HG03565 (cell line): ENCODE measurements at regions not wholly inside any gene's neighbourhood (a gene's known extent, or its start where the extent isn't known, plus 50 kb on each side); places are given as distances from the start of the nearest gene placed in this dataset.
"Not testable (repeated sequence)": the region's sequence is repeated elsewhere in the genome, so short reads cannot be mapped to it uniquely, and the experiment has no call there.

ENCODE experiments used
- ATAC-seq: cut with Tn5 transposase; IDR thresholded peaks from one replicate; pipeline ENCODE4 v1.9.1; 2021; ENCODE audit warnings: mild to moderate bottlenecking, moderate library complexity; ENCODE audit not compliant: unreplicated experiment

- not testable (repeated sequence) for ATAC-seq
Measured at GRCh38 chr16:87038528-87038927, 278.7 kb downstream of the C16orf95 start.

- ATAC-seq = no peak
Measured at GRCh38 chr16:87040169-87041117, 276.7 kb downstream of the C16orf95 start.

GRCh38 chr16:87041286-87041685 lies 275.9 kb downstream of the C16orf95 start:
- ATAC-seq = no peak

GRCh38 chr16:87042551-87043230 lies 274.5 kb downstream of the C16orf95 start:
- no peak for ATAC-seq

- ATAC-seq = no peak
Measured at GRCh38 chr16:87043231-87044031, 273.8 kb downstream of the C16orf95 start.

GRCh38 chr16:87044032-87044382 lies 273.2 kb downstream of the C16orf95 start:
- ATAC-seq = no peak

- no peak for ATAC-seq
Measured at GRCh38 chr16:87044829-87045228, 272.4 kb downstream of the C16orf95 start.

- ATAC-seq = no peak
Measured at GRCh38 chr16:87045466-87046216, 271.6 kb downstream of the C16orf95 start.

- ATAC-seq = no peak
Measured at GRCh38 chr16:87046235-87046634, 271.0 kb downstream of the C16orf95 start.

- no peak for ATAC-seq
Measured at GRCh38 chr16:87047221-87048037, 269.8 kb downstream of the C16orf95 start.

GRCh38 chr16:87048038-87048729 lies 269.0 kb downstream of the C16orf95 start:
- no peak for ATAC-seq

GRCh38 chr16:87048730-87049115 lies 268.5 kb downstream of the C16orf95 start:
- no peak for ATAC-seq

- ATAC-seq = not testable (repeated sequence)
Measured at GRCh38 chr16:87049216-87049615, 268.0 kb downstream of the C16orf95 start.

GRCh38 chr16:87050142-87050541 lies 267.1 kb downstream of the C16orf95 start:
- ATAC-seq = no peak

GRCh38 chr16:87051526-87052320 lies 265.5 kb downstream of the C16orf95 start:
- no peak for ATAC-seq

- ATAC-seq = no peak
Measured at GRCh38 chr16:87052506-87052905, 264.7 kb downstream of the C16orf95 start.

- no peak for ATAC-seq
Measured at GRCh38 chr16:87053016-87053982, 263.9 kb downstream of the C16orf95 start.
